ENCODE measurements at regions not wholly inside any gene's neighbourhood (a gene's known extent, or its start where the extent isn't known, plus 50 kb on each side); places are given as distances from the start of the nearest gene placed in this dataset.

DNA sequence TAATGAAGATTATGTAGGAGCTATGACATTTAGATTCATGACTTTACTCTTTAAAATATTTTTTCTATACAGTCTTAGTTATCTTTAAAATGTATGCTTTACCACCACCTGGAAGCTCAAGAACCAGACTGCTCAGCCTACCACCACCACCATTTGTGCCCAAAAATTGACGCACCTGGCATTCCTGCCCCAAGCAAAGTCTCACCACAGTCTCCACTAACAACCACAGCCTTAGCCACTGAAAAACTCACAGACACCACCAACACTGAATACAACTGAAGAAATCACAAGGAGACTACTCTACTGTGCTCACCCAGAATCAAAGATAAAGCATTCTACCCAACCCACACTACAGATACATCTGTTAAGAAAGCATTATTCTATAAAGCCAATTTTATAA is 201.9 kb upstream of the PDE10A start:
- no peak overlapping the region for H3K4me3 ChIP-seq
- TF ChIP-seq, protein P1, sequence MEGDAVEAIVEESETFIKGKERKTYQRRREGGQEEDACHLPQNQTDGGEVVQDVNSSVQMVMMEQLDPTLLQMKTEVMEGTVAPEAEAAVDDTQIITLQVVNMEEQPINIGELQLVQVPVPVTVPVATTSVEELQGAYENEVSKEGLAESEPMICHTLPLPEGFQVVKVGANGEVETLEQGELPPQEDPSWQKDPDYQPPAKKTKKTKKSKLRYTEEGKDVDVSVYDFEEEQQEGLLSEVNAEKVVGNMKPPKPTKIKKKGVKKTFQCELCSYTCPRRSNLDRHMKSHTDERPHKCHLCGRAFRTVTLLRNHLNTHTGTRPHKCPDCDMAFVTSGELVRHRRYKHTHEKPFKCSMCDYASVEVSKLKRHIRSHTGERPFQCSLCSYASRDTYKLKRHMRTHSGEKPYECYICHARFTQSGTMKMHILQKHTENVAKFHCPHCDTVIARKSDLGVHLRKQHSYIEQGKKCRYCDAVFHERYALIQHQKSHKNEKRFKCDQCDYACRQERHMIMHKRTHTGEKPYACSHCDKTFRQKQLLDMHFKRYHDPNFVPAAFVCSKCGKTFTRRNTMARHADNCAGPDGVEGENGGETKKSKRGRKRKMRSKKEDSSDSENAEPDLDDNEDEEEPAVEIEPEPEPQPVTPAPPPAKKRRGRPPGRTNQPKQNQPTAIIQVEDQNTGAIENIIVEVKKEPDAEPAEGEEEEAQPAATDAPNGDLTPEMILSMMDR (IDR thresholded peaks at IDR 0.05; ENCODE audit: low read depth, low read length), result no peak
- no peaks in the 10 kb centered on the region for H3K36me3 ChIP-seq
- DNase-seq (ENCODE audit: low read depth in 1 of 2, low spot score in 1 of 2), result no peak
- H3K4me1 ChIP-seq (ENCODE audit: low read depth), result no peaks in the 10 kb centered on the region
- H3K27me3 ChIP-seq, result peaks cover 20% of the 10 kb centered on the region
- no peaks in the 10 kb centered on the region for H3K9me3 ChIP-seq (ENCODE audit: low read depth)
- no peak overlapping the region for H3K27ac ChIP-seq

DNA sequence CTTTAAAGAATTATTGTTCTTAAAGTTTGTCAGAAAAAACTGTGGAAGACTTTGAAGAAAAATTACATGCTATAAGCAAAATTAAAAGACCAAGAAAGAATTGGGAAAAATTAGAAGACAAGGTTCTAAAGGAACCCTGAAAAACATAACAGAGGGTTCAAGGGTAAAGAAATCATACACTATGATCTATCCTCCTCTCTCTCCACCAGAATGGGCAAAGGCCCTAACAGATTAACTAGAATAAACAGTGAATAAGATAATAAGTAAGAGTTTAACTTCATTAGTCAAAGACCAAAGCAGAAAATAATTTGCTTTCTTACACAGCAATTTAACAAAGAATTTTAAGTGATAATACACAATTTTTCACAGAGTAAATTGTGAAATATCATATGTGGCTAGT is 201.2 kb upstream of the PDE10A start:
- Histone ChIP-seq H3K36me3 (no peaks in the 10 kb centered on the region), H3K27ac (no peak overlapping the region), H3K27me3 (peaks cover 20% of the 10 kb centered on the region), H3K9me3 (ENCODE audit: low read depth) (no peaks in the 10 kb centered on the region), H3K4me3 (no peak overlapping the region), H3K4me1 (ENCODE audit: low read depth) (no peaks in the 10 kb centered on the region)
- DNase-seq (ENCODE audit: low read depth in 1 of 2, low spot score in 1 of 2), result no peak
- TF ChIP-seq, protein P1 (IDR thresholded peaks at IDR 0.05; ENCODE audit: low read depth, low read length), result no peak

DNA sequence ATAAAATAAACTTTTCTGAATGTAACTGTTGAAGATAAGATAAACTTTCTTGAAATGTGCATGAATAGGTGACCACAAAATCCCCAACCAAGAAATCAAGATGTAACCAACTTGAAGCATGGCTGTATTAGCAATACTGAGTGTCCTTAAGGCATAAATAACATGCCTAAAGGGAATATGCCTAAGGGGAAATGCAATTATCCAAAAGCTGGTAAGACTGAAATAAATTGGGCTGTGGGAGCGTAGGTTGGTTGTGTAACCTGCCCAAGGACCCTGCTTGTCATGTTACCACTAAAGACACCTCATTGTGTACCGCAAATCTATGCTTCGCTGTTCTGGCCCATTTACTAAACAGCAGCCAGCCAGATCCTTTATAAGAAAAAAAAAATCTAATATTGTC is 200.8 kb upstream of the PDE10A start:
- Histone ChIP-seq H3K4me1 (ENCODE audit: low read depth) (no peaks in the 10 kb centered on the region), H3K36me3 (no peaks in the 10 kb centered on the region), H3K27me3 (peaks cover 22% of the 10 kb centered on the region), H3K9me3 (ENCODE audit: low read depth) (no peaks in the 10 kb centered on the region), H3K27ac (no peak overlapping the region), H3K4me3 (no peak overlapping the region)
- TF ChIP-seq, protein P1 (IDR thresholded peaks at IDR 0.05; ENCODE audit: low read depth, low read length), result no peak
- no peak for DNase-seq (ENCODE audit: low read depth in 1 of 2, low spot score in 1 of 2)

DNA sequence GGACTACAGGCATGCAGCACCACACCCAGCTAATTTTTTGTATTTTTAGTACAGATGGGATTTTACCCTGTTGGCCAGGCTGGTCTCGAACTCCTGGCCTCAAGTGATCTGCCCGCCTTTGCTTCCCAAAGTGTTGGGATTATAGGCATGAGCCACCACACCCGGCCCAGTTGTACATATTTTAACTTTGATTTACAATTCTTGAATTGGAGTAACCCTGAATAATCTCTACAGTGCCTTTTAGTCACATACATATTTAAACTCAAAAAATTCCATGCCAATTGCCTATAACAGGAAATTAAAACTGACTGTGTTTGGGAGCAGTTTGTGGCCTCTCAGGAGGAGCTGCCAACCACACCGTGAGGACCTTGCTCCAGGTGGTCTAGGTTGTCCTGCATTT is 199.8 kb upstream of the PDE10A start:
- DNase-seq (ENCODE audit: low read depth in 1 of 2, low spot score in 1 of 2), result no peak
- Histone ChIP-seq H3K36me3 (no peaks in the 10 kb centered on the region), H3K27me3 (peaks cover 32% of the 10 kb centered on the region), H3K9me3 (ENCODE audit: low read depth) (no peaks in the 10 kb centered on the region), H3K4me3 (no peak overlapping the region), H3K4me1 (ENCODE audit: low read depth) (no peaks in the 10 kb centered on the region), H3K27ac (no peak overlapping the region)
- TF ChIP-seq, protein P1 (IDR thresholded peaks at IDR 0.05; ENCODE audit: low read depth, low read length), result no peak

DNA sequence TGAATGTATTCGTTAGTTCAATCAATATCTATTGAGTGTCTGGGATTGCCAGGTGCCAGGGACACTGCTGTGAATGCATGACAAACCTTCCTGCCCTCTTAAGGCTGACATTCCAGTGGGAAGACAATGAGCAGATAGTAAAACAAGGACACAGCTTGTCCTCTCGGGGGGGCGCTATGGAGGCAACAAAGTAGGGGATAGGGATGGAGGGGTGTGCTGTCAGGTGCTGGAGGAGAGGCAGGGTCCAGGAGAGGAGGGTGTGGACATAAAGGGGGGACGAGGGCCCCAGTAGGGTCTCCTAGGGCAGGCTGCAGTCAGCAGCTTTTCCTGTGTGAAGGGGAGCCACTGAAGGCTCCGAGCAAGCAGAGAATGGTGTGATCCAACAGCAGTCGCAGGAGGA is 198.2 kb upstream of the PDE10A start:
- no peaks in the 10 kb centered on the region for H3K36me3 ChIP-seq
- no peak overlapping the region for H3K27ac ChIP-seq
- DNase-seq (ENCODE audit: low read depth in 1 of 2, low spot score in 1 of 2), result no peak
- H3K4me1 ChIP-seq (ENCODE audit: low read depth), result no peaks in the 10 kb centered on the region
- TF ChIP-seq, protein P1 (IDR thresholded peaks at IDR 0.05; ENCODE audit: low read depth, low read length), result no peak
- H3K4me3 ChIP-seq, result no peak overlapping the region
- no peaks in the 10 kb centered on the region for H3K9me3 ChIP-seq (ENCODE audit: low read depth)
- peaks cover 48% of the 10 kb centered on the region for H3K27me3 ChIP-seq

DNA sequence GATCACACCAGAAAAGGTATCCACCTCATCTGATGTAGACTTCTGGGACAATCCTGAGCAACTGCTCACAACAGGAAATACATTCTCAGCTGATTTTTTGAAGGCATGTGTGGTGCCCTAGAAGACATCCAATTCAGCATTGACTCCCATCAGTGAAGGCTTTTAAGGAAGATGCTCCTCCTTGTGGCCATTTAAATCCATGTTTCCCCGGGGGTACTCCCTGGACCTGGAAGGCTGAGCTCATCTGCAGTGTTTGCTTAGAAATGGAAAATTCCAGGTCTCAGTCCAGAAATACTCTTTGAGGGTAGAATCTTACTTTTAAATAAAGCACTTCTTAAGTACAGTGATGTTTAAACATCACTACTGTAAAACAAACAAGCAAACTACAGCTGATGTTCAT is 195.5 kb upstream of the PDE10A start:
- H3K4me1 ChIP-seq (ENCODE audit: low read depth), result no peaks in the 10 kb centered on the region
- TF ChIP-seq, protein P1 (IDR thresholded peaks at IDR 0.05; ENCODE audit: low read depth, low read length), result peak; percentile 40
- DNase-seq (ENCODE audit: low read depth in 1 of 2, low spot score in 1 of 2), result peak in 1 of 2 donors; percentile 49
- H3K9me3 ChIP-seq (ENCODE audit: low read depth), result no peaks in the 10 kb centered on the region
- H3K27me3 ChIP-seq, result peaks cover 74% of the 10 kb centered on the region
- H3K36me3 ChIP-seq, result no peaks in the 10 kb centered on the region
- no peak overlapping the region for H3K4me3 ChIP-seq
- no peak overlapping the region for H3K27ac ChIP-seq
